Uterus (tissue), 3 donors: ENCODE measurements at regions not wholly inside any gene's neighbourhood (a gene's known extent, or its start where the extent isn't known, plus 50 kb on each side); places are given as distances from the start of the nearest gene placed in this dataset.

Experiments
- DNase-seq, 2 donors: peaks; one replicate each; pipeline ENCODE4 v3.0.0-alpha.2; 2019 to 2020
- H3K27ac ChIP-seq, 2 donors: fragments of 200-600 bp; sonication (generic); 1 replicate in 1 of 2; 2 replicates in 1 of 2; pipeline ENCODE4 v1.5.1; 2016 to 2018
- H3K27me3 ChIP-seq, 2 donors: fragments of 200-600 bp; sonication (generic); one replicate each; pipeline ENCODE4 v1.5.1; 2018 to 2019; ENCODE audit warnings: control low read depth in 1 of 2
- H3K36me3 ChIP-seq, 2 donors: fragments of 200-600 bp; sonication (generic); one replicate each; pipeline ENCODE4 v1.5.1; 2019; ENCODE audit warnings: control low read depth in 1 of 2
- H3K4me1 ChIP-seq, 2 donors: fragments of 200-600 bp; sonication (generic); one replicate each; pipeline ENCODE4 v1.5.1; 2018 to 2019; ENCODE audit warnings: control low read depth in 1 of 2
- H3K4me3 ChIP-seq, 2 donors: fragments of 200-600 bp; sonication (generic); 1 replicate in 1 of 2; 2 replicates in 1 of 2; pipeline ENCODE4 v1.5.1; 2018 to 2019; ENCODE audit warnings: mild to moderate bottlenecking in 1 of 2
- H3K9me3 ChIP-seq, 2 donors: fragments of 200-600 bp; sonication (generic); one replicate each; pipeline ENCODE4 v1.5.1; 2019; ENCODE audit warnings: control low read depth in 1 of 2
- POLR2A ChIP-seq, 2 donors: fragments of 450-650 bp; IDR thresholded peaks; one replicate each; pipeline ENCODE4 v1.6.1; 2016; ENCODE audit warnings: antibody characterized with exemption in 2 of 2, mild to moderate bottlenecking in 1 of 2, moderate library complexity in 1 of 2
- intact Hi-C: fragments of 100-400 bp; cut with DNase I; formaldehyde crosslinking; loops from one replicate; pipeline ENCODE4 v1.15.1; 2023; ENCODE audit warnings: low total_unique reads
- TF ChIP-seq, protein P1 (sequence below), 4 experiments: fragments of 200-600 bp in 2 of 4; fragments of 450-650 bp in 2 of 4; sonication (generic) in 2 of 4; IDR thresholded peaks; one replicate each; pipeline ENCODE4 v1.5.1; 2016 to 2019; ENCODE audit warnings: antibody characterized with exemption in 4 of 4, mild to moderate bottlenecking in 2 of 4, moderate library complexity in 1 of 4
- donor health status: DM: yes; HTN: yes; CAD: no.

DNA sequence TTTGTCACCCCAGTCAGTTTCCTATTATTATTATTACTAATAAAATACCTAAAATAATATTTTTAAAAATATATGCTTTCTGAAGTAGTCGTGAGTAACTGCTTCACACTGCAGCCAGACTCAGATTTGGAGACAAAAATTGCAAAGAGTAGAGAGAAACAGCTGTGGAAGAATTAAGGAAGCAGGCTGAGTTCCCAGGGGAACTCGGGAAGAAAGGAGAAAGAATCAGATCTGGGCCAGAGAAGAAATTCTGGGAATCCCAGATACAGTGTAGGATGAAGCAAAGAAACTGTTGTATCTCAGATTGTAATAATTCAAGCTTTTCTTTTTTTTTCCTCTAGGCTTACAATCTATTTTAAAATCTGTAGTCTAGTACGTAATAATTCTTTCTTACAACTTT lies 182.3 kb downstream of the FTCDNL1 start:
- Histone ChIP-seq H3K9me3 (no peaks in the 10 kb centered on the region), H3K4me1 (no peaks in the 10 kb centered on the region), H3K27ac (no peak overlapping the region), H3K27me3 (no peaks in the 10 kb centered on the region), H3K36me3 (no peaks in the 10 kb centered on the region), H3K4me3 (no peak overlapping the region)
- intact Hi-C loops: no loop called here
- TF ChIP-seq, protein P1, sequence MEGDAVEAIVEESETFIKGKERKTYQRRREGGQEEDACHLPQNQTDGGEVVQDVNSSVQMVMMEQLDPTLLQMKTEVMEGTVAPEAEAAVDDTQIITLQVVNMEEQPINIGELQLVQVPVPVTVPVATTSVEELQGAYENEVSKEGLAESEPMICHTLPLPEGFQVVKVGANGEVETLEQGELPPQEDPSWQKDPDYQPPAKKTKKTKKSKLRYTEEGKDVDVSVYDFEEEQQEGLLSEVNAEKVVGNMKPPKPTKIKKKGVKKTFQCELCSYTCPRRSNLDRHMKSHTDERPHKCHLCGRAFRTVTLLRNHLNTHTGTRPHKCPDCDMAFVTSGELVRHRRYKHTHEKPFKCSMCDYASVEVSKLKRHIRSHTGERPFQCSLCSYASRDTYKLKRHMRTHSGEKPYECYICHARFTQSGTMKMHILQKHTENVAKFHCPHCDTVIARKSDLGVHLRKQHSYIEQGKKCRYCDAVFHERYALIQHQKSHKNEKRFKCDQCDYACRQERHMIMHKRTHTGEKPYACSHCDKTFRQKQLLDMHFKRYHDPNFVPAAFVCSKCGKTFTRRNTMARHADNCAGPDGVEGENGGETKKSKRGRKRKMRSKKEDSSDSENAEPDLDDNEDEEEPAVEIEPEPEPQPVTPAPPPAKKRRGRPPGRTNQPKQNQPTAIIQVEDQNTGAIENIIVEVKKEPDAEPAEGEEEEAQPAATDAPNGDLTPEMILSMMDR (IDR thresholded peaks at IDR 0.05): no peak
- TF ChIP-seq POLR2A (IDR thresholded peaks at IDR 0.05): no peak
- DNase-seq: no peak

DNA sequence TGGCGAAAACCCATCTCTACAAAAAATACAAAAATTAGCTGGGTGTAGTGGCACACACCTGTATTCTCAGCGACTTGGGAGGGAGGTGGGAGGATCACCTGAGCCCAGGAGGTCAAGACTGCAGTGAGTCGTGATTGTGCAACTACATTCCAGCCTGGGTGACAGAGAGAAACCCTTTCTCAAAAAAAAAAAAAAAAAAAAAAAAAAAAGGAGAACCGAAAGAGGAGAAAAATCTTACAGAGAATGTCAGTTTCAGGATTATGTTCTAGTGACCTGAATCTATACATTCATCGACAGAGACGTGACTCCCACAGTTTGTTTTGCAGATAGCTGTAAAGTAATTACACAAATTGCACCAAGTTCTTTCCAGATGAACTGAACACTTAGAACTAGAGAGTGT lies 187.8 kb downstream of the FTCDNL1 start:
- no peaks in the 10 kb centered on the region for H3K9me3 ChIP-seq
- intact Hi-C loops: no loop called here
- TF ChIP-seq, protein P1 (IDR thresholded peaks at IDR 0.05): no peak

DNA sequence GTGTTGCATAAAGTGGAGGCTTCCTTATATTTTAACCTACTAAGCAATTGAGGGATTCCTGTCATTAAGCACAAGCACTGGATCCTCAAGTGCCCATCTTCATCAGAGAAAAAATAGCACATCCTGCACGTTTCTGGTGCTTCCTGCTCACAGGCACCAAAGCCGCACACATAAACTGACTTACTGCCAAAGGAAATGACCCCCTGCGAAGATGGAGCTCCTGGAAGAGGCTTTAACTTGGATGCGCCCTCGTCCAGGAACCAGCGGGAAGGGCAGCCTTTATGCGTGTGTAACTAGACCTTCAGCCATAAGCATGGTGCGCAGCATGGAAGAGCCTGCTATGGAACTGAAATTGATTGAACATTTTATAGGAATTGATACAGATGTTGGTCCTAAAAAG lies 188.7 kb downstream of the FTCDNL1 start:
- H3K4me1 ChIP-seq: no peaks in the 10 kb centered on the region
- DNase-seq: no peak
- H3K36me3 ChIP-seq: no peaks in the 10 kb centered on the region
- TF ChIP-seq, protein P1 (IDR thresholded peaks at IDR 0.05): no peak
- TF ChIP-seq POLR2A (IDR thresholded peaks at IDR 0.05): no peak
- H3K27me3 ChIP-seq: no peaks in the 10 kb centered on the region
- H3K27ac ChIP-seq: no peak overlapping the region
- H3K4me3 ChIP-seq: no peak overlapping the region
- intact Hi-C loops: no loop called here
- H3K9me3 ChIP-seq: no peaks in the 10 kb centered on the region

More for the DNA sequence above, 187.8 kb downstream of the FTCDNL1 start:
- H3K36me3 ChIP-seq: no peaks in the 10 kb centered on the region
- no peak overlapping the region for H3K27ac ChIP-seq
- H3K4me3 ChIP-seq: no peak overlapping the region
- no peaks in the 10 kb centered on the region for H3K27me3 ChIP-seq
- no peaks in the 10 kb centered on the region for H3K4me1 ChIP-seq
- no peak for DNase-seq

DNA sequence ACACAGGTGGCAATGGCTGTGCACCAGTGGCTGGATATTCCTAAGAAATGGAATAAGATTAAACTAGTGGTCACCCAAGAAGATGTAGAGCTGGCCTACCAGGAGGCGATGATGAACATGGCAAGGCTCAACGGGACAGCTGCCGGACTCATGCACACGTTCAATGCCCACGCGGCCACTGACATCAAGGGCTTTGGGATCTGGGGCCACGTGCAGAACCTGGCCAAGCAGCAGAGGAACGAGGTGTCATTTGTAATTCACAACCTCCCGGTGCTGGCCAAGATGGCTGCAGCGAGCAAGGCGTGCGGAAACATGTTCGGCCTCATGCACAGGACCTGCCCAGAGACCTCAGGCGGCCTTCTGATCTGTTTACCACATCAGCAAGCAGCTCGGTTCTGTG lies 190.8 kb downstream of the FTCDNL1 start:
- Histone ChIP-seq H3K27ac (no peak overlapping the region), H3K36me3 (no peaks in the 10 kb centered on the region), H3K4me3 (no peak overlapping the region), H3K9me3 (no peaks in the 10 kb centered on the region), H3K27me3 (no peaks in the 10 kb centered on the region), H3K4me1 (no peaks in the 10 kb centered on the region)
- TF ChIP-seq POLR2A (IDR thresholded peaks at IDR 0.05): no peak
- TF ChIP-seq, protein P1 (IDR thresholded peaks at IDR 0.05): no peak
- DNase-seq: no peak
- intact Hi-C loops: no loop called here

DNA sequence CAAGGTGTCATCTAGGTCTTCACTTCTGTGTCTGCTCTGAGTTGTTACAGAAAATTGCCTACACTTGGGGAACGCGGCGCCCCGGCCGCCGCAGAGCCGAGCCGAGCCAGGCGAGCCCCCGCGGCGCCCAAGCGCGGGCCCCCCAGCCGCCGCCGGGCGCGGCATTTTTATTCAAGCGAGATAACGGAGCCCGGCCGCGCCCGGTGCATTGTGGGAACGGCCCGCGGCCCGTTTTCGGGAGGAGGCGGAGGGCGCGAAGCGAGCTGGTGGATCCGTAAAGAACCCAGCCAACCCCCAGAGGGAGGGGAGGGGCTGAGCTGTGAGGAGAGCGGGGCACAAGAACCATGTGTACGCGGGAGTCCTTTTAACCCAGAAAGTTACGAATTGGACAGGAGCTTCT lies 191.8 kb downstream of the FTCDNL1 start:
- Histone ChIP-seq H3K4me1 (no peaks in the 10 kb centered on the region), H3K36me3 (no peaks in the 10 kb centered on the region), H3K27me3 (no peaks in the 10 kb centered on the region), H3K9me3 (no peaks in the 10 kb centered on the region), H3K4me3 (peak overlapping the region in 1 of 2 donors; percentile 19), H3K27ac (no peak overlapping the region)
- peak in 1 of 2 donors; percentile 23 for DNase-seq
- no peak for TF ChIP-seq POLR2A (IDR thresholded peaks at IDR 0.05)
- TF ChIP-seq, protein P1 (IDR thresholded peaks at IDR 0.05): no peak
- intact Hi-C loops: no loop called here
